HEK293T (cell line): ENCODE measurements at regions not wholly inside any gene's neighbourhood (a gene's known extent, or its start where the extent isn't known, plus 50 kb on each side); places are given as distances from the start of the nearest gene placed in this dataset.
"Not testable (repeated sequence)": the region's sequence is repeated elsewhere in the genome, so short reads cannot be mapped to it uniquely, and the experiment has no call there.

Experiments used
- CTCF ChIA-PET: fragments of 350-600 bp; formaldehyde crosslinking; extraction: SDS; loops from one replicate; lab custom pipeline; 2021; ENCODE audit warnings: antibody characterized with exemption, inconsistent platforms; lab: Yijun Ruan, JAX
- POLR2A ChIA-PET: fragments of 350-600 bp; formaldehyde crosslinking; extraction: SDS; loops from one replicate; lab custom pipeline; 2020; ENCODE audit warnings: antibody characterized with exemption, inconsistent platforms; lab: Yijun Ruan, JAX
- DNase-seq: peaks from one replicate; pipeline ENCODE4 v3.0.0; 2012; ENCODE audit warnings: mixed read lengths; ENCODE audit errors: extremely low spot score
- ARNT ChIP-seq: fragments of 450-650 bp; IDR thresholded peaks from 2 replicates; pipeline ENCODE4 v1.6.1; 2017; ENCODE audit warnings: mild to moderate bottlenecking
- BHLHE40 ChIP-seq: fragments of 450-650 bp; IDR thresholded peaks from 2 replicates; pipeline ENCODE4 v1.6.1; 2016; ENCODE audit warnings: mild to moderate bottlenecking, moderate library complexity, borderline replicate concordance
- CTBP1 ChIP-seq: fragments of 450-650 bp; IDR thresholded peaks from 2 replicates; pipeline ENCODE4 v1.6.1; 2016; ENCODE audit warnings: borderline replicate concordance
- ELF4 ChIP-seq: fragments of 450-650 bp; IDR thresholded peaks from 2 replicates; pipeline ENCODE4 v1.6.1; 2017; ENCODE audit warnings: antibody characterized with exemption
- FOXA1 ChIP-seq: fragments of 450-650 bp; IDR thresholded peaks from 2 replicates; pipeline ENCODE4 v1.6.1; 2016; ENCODE audit warnings: mild to moderate bottlenecking
- FOXK2 ChIP-seq: fragments of 450-650 bp; IDR thresholded peaks from 2 replicates; pipeline ENCODE4 v1.6.1; 2016; ENCODE audit warnings: mild to moderate bottlenecking
- FOXM1 ChIP-seq: fragments of 450-650 bp; IDR thresholded peaks from 2 replicates; pipeline ENCODE4 v1.6.1; 2017; ENCODE audit warnings: mild to moderate bottlenecking, borderline replicate concordance
- HDGF ChIP-seq: fragments of 450-650 bp; IDR thresholded peaks from 2 replicates; pipeline ENCODE4 v1.6.1; 2017; ENCODE audit warnings: antibody characterized with exemption, borderline replicate concordance
- L3MBTL2 ChIP-seq: fragments of 450-650 bp; conservative IDR thresholded peaks from 2 replicates; pipeline ENCODE4 v1.6.1; 2016; ENCODE audit warnings: mild to moderate bottlenecking
- LEF1 ChIP-seq: fragments of 450-650 bp; IDR thresholded peaks from 2 replicates; pipeline ENCODE4 v1.6.1; 2017; ENCODE audit warnings: mild to moderate bottlenecking, borderline replicate concordance
- NFRKB ChIP-seq: fragments of 450-650 bp; IDR thresholded peaks from 2 replicates; pipeline ENCODE4 v1.6.1; 2016; ENCODE audit warnings: mild to moderate bottlenecking, moderate library complexity
- PKNOX1 ChIP-seq: fragments of 450-650 bp; IDR thresholded peaks from 2 replicates; pipeline ENCODE4 v1.6.1; 2016
- SP1 ChIP-seq: fragments of 450-650 bp; IDR thresholded peaks from 2 replicates; pipeline ENCODE4 v1.6.1; 2017
- SUZ12 ChIP-seq: fragments of 450-650 bp; IDR thresholded peaks from 2 replicates; pipeline ENCODE4 v1.6.1; 2016; ENCODE audit warnings: mild to moderate bottlenecking
- TARDBP ChIP-seq: fragments of 450-650 bp; IDR thresholded peaks from 2 replicates; pipeline ENCODE4 v1.6.1; 2016
- ZNF384 ChIP-seq: fragments of 450-650 bp; IDR thresholded peaks from 2 replicates; pipeline ENCODE4 v1.6.1; 2016

- ChIA-PET CTCF (no interaction called here), POLR2A (no interaction called here)
- DNase-seq: no peak
- no peak for TF ChIP-seq ELF4
- TF ChIP-seq SP1: no peak
- TF ChIP-seq PKNOX1: peak; percentile 16; the same call in 1 of the 2 replicates
- TF ChIP-seq L3MBTL2: no peak
- no peak for TF ChIP-seq FOXA1
- TF ChIP-seq NFRKB: no peak
Measured at GRCh38 chr6:80489911-80490635, 383.6 kb downstream of the BCKDHB start.

- DNase-seq: no peak
- ChIA-PET POLR2A (no interaction called here), CTCF (no interaction called here)
- no peak for TF ChIP-seq PKNOX1
- TF ChIP-seq BHLHE40: no peak
- no peak for TF ChIP-seq LEF1
- TF ChIP-seq L3MBTL2: no peak
- TF ChIP-seq CTBP1: no peak
- TF ChIP-seq TARDBP: no peak
- TF ChIP-seq SP1: no peak
- TF ChIP-seq FOXK2: no peak
- TF ChIP-seq SUZ12: no peak
- no peak for TF ChIP-seq NFRKB
- no peak for TF ChIP-seq ELF4
- TF ChIP-seq ZNF384: no peak
Measured at GRCh38 chr6:80488190-80488589, 381.7 kb downstream of the BCKDHB start.

- DNase-seq, CTCF ChIA-PET, POLR2A ChIA-PET: not testable (repeated sequence)
Measured at GRCh38 chr6:80485494-80485893, 379.0 kb downstream of the BCKDHB start.

GRCh38 chr6:80482056-80482455 lies 375.6 kb downstream of the BCKDHB start:
- POLR2A ChIA-PET: no interaction called here
- no peak for DNase-seq
- TF ChIP-seq FOXA1 (no peak), SUZ12 (no peak), FOXM1 (no peak), BHLHE40 (no peak), PKNOX1 (no peak)
- CTCF ChIA-PET: no interaction called here

GRCh38 chr6:80480421-80481157 lies 374.1 kb downstream of the BCKDHB start:
- TF ChIP-seq FOXA1 (no peak), TARDBP (no peak), L3MBTL2 (no peak), SP1 (no peak), ARNT (no peak), CTBP1 (no peak), SUZ12 (no peak), BHLHE40 (no peak), ELF4 (no peak), LEF1 (no peak), ZNF384 (no peak), NFRKB (no peak), FOXM1 (no peak), FOXK2 (no peak), PKNOX1 (no peak), HDGF (no peak)
- no peak for DNase-seq
- POLR2A ChIA-PET: no interaction called here
- CTCF ChIA-PET: no interaction called here

GRCh38 chr6:80478030-80478429 lies 371.6 kb downstream of the BCKDHB start:
- ChIA-PET CTCF (no interaction called here), POLR2A (no interaction called here)
- no peak for TF ChIP-seq SP1
- TF ChIP-seq ARNT: no peak
- TF ChIP-seq ZNF384: no peak
- no peak for TF ChIP-seq FOXA1
- no peak for TF ChIP-seq TARDBP
- no peak for DNase-seq
